ENCODE measurements at regions not wholly inside any gene's neighbourhood (a gene's known extent, or its start where the extent isn't known, plus 50 kb on each side); places are given as distances from the start of the nearest gene placed in this dataset.

GRCh38 chr5:75843319-75843718 is 126.1 kb upstream of the POC5 start:
- TF ChIP-seq GATA3 (IDR thresholded peaks at IDR 0.05; ENCODE audit: low read depth, low read length) (no peak), GATA2 (IDR thresholded peaks at IDR 0.05; ENCODE audit: low read depth, low read length) (no peak)
